ENCODE measurements at regions not wholly inside any gene's neighbourhood (a gene's known extent, or its start where the extent isn't known, plus 50 kb on each side); places are given as distances from the start of the nearest gene placed in this dataset.
A peak's percentile ranks its signal among the peaks of the same experiment; 100 is the strongest.

DNA sequence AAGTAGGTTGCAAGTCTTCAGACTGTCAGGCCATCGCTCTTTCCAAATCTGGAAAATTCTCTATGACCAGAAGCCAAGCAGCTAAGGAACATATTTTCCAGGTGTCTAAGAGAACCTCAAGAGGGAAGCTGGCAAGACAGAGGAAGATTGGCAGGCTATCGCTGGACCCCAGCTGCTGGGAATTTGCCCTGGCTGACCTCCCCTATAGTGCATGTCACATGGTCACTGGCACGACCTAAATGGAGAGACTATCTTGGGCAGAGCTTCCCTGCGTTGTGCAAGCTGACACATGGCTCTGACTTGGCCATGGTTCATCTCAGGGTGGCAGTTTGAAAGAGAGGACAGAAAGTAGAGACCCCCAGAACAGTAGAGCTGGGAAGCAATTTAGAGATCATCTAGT, 104.9 kb upstream of the ZNF618 start:
- Histone ChIP-seq H3K4me3 (no peak overlapping the region), H3K27ac (no peak overlapping the region)

DNA sequence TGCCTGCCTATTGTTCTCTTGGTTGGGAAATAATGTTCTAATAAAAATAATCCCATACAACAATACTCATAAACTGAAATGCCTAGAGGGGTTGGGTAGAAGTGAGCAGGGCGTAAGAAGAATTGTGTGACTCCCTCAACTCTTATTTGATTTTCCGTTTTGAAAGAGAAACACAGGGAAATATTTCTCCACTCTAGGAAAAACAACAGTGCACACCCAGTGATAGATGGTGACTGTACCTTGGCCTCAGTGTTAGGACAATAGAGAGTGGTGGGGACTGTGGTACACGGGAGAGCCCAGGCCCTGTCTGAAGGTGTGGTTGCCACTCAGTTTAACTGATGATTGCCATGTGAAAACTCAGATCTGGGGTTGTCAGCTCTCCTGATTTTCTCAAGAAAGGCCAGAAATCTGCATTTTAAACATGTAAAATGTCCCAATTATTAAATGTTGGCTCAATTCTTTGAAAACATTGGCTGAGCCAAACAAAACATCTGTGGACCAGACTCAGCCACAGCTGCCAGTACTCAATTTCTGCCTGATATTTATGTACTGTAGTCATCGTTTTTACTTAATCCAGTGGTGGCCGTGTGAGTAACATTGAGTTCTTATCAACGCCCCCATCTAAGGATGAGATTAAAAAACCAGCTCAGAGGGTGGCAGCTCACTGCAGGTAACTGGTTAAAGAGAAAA, 103.8 kb upstream of the ZNF618 start:
- Histone ChIP-seq H3K4me3 (no peak overlapping the region), H3K27ac (no peak overlapping the region)

DNA sequence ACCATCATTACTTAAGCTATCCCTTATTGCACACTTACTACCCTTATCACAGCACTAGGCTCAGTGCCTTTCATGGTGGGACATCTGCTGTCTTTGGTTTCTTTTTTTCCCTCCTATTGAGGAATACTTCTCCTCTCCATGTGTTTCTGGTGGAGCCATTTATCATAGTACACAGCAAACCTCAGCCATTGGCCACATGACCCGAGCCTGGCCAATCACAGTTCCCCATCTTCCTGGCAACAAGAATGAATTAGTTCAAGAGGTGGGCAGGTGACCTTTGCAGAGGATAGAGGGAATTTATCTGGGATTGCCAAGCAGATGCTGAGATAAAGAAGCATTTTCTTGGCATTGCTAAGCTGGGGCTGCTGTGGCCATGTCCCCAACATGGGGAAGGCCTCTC, 101.1 kb upstream of the ZNF618 start:
- no peak overlapping the region for H3K27ac ChIP-seq

DNA sequence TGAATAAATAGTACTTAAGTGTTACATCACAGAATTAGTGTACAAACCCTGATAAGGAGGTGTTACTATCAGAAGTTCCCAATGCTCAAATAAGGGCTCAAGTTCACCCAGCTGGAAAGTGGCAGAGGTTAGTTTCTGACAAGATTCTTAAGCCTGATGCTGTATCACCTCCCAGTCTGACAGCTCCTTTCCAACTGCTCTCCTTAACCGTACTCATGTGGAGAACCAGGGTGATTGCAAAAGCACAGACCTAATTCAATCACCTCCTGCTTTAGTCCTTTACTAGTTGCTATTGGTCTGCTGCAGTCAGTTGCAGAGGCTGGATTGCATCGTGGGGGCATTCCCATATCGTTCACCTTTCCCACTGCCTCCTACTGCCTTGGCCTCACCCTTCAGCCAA, 100.4 kb upstream of the ZNF618 start:
- H3K4me3 ChIP-seq = no peak overlapping the region
- no peak overlapping the region for H3K27ac ChIP-seq

More for the DNA sequence above, 101.1 kb upstream of the ZNF618 start:
- H3K4me3 ChIP-seq = no peak overlapping the region

- Histone ChIP-seq H3K27ac (no peak overlapping the region), H3K4me3 (no peak overlapping the region)
These were observed 99.9 kb upstream of the ZNF618 start for GRCh38 chr9:113776194-113776593.

- no peak overlapping the region for H3K27ac ChIP-seq
- H3K4me3 ChIP-seq = no peak overlapping the region
These were observed 94.7 kb upstream of the ZNF618 start for GRCh38 chr9:113781381-113781780.

DNA sequence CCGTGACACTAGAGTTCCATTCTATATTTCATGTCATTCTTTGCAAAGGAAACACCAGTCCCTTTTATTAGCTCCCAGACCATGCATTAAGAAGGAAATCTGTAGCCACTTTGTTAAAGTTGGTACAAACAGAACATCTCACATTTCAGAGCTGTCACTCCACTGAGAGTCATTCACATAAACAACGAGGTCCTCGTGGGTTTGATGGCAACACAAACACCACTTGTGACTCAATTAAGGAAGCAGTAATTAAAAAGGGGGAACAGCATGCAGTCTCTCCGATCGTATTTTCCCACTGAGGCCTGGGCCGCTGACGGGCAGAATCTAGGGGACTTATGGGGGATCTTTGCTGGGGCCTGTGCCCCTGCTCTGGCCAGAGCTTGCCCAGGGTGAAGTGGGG, 94.2 kb upstream of the ZNF618 start:
- no peak overlapping the region for H3K27ac ChIP-seq
- no peak overlapping the region for H3K4me3 ChIP-seq

GRCh38 chr9:113783475-113783874, 92.6 kb upstream of the ZNF618 start:
- H3K4me3 ChIP-seq = no peak overlapping the region
- no peak overlapping the region for H3K27ac ChIP-seq

DNA sequence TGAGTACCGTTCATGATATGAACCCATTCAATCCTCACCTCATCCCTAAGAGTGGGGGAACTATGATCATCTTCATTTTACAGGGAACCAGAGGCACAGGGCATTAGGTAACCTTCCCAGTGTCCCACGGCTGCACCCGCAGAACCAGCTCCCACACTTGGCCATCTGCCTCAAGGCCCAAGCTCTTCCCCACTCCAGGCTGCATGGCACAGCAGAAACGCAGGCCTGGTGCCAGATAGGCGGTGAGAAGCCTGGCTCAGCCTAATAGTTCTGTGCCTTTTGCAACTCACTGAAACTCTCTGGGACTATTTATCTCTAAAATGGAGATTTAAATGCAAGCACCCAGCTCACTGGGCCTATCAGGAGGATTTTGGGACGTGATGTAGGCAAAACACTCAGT, 90.8 kb upstream of the ZNF618 start:
- H3K27ac ChIP-seq = peak overlapping the region in 1 of 21 experiments; percentile 27

GRCh38 chr9:113786071-113786470, 90.0 kb upstream of the ZNF618 start:
- Histone ChIP-seq H3K4me3 (no peak overlapping the region), H3K27ac (no peak overlapping the region)

More for the DNA sequence above, 90.8 kb upstream of the ZNF618 start:
- no peak overlapping the region for H3K4me3 ChIP-seq

DNA sequence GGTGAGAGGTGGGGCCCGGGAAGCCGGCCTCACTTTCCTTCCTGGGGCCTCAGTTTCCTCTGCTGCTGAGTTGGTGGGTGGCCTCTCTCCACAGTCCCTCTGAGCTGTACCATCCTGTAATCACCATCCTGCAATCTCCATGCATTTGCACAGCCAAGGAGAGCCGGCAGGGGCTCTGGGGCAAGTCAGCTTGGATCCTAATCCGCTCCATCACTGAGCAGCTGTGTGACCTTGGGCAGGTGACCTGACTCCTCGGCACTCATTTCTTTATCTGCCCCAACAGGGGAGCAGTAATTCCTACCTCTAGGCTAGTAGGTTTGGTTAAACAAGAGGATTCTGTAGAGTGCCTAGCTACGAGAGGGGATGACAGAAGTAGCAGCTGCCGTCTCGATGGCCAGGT, 88.2 kb upstream of the ZNF618 start:
- Histone ChIP-seq H3K27ac (no peak overlapping the region), H3K4me3 (no peak overlapping the region)

GRCh38 chr9:113788616-113789330, 87.3 kb upstream of the ZNF618 start:
- H3K27ac ChIP-seq = no peak overlapping the region
- H3K4me3 ChIP-seq = no peak overlapping the region

- H3K4me3 ChIP-seq = no peak overlapping the region
These were observed 86.0 kb upstream of the ZNF618 start for GRCh38 chr9:113790093-113790492.

DNA sequence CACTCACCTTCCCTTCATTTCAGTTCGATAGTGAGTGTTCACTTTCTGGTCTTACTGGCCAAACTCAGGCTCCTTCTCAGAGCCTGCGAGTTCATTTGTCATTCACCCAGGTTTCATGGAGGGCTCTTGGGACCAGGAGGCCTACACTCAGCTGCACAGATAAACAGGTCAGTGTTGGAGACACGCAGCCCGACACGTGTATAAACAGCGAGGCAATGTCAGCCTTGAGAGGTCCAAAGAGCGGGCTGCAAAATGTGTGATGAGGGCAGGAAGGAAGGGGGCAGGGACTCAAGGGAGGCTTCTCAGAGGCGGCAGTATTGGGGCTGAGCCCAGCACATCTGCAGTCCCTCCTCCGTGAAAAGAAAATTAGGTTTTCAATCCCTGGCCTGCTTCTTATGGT, 82.6 kb upstream of the ZNF618 start:
- Histone ChIP-seq H3K27ac (no peak overlapping the region), H3K4me3 (no peak overlapping the region)

More at GRCh38 chr9:113790093-113790492, 86.0 kb upstream of the ZNF618 start:
- H3K27ac ChIP-seq = no peak overlapping the region

DNA sequence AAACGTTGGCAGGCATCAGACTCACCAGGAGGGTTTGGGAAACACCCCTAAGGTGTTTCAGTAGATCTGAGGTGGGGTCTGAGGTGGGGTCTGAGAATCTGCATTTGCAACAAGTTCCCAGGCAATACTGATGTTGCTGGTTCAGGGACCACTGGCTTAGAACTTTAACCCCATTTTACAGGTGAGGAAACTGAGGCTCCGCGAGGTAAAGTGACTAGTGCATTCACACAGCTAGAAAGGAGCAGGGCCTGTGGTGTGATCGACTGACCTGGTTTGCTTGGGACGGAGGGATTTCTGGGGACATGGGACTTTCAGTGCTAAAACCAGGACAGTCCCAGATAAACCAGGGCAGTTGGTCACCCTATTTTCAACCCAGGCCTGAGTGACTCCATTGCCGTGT, 81.4 kb upstream of the ZNF618 start:
- no peak overlapping the region for H3K4me3 ChIP-seq
- H3K27ac ChIP-seq = no peak overlapping the region

GRCh38 chr9:113795811-113796392, 80.2 kb upstream of the ZNF618 start:
- Histone ChIP-seq H3K27ac (no peak overlapping the region), H3K4me3 (no peak overlapping the region)

GRCh38 chr9:113796646-113797426, 79.3 kb upstream of the ZNF618 start:
- Histone ChIP-seq H3K27ac (no peak overlapping the region), H3K4me3 (no peak overlapping the region)

DNA sequence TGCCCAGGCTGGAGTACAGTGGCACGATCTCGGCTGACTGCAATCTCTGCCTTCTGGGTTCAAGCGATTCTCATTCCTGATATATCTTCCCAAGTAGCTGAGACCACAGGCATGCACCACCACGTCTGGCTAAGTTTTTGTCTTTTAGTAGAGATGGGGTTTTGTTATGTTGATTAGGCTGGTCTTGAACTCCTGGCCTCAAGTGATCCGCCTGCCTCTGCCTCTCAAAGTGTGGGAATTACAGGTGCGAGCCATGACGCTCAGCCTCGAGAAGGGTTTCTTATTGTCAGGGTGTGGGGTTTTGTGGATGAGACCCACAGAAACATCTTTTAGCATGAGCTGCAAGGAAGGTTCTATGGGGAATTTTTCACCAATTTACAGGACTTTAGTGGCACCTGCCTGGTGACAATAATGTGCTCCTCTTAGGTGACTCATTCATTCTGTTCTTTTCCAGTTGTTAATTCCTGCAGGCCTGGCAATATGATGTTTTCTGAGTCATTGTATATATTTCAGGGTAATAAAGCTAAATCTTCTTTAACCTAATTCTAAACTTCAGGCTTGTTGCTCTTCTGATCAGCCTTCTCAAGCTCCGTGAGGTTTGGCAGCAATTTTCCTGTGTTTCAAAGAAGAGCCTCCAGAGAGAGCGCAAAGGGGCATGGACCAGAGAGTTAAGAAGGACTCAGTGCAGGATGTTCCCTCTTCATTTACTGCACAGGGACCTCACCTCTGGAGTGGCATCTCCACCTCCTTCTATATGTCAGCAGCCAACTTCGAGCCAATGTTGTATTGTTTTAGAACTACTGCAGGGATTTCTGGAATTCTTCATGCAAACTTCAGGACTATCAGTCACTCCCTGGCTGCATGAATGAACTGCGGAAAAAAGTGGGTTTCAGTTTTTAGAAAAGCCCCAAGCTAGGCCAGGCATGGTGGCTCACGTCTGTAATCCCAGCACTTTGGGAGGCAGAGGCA, 77.8 kb upstream of the ZNF618 start:
- Histone ChIP-seq H3K27ac (no peak overlapping the region), H3K4me3 (no peak overlapping the region)

DNA sequence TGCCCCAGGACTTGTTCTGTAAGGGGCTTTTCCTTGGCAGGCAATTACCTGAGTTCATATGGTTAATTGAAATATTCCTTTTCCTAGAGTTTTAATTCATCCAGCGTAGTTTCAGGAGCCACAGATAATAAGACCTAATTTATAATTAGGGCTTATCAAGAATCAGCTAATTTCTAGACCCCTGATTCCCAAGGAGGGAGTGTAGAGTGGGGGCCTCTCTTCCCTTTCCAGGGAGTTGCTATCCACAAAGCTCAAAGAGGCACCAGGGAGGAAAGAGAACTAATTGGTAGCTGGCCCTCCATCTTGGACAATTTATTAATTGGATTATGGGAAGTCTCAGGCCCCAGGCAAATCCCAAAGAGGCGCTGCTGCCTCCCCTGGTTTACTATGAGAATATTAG, 75.8 kb upstream of the ZNF618 start:
- no peak overlapping the region for H3K27ac ChIP-seq
- H3K4me3 ChIP-seq = no peak overlapping the region

Data from skin epidermis (tissue), 12 donors.